ENCODE measurements at regions not wholly inside any gene's neighbourhood (a gene's known extent, or its start where the extent isn't known, plus 50 kb on each side); places are given as distances from the start of the nearest gene placed in this dataset.

DNA sequence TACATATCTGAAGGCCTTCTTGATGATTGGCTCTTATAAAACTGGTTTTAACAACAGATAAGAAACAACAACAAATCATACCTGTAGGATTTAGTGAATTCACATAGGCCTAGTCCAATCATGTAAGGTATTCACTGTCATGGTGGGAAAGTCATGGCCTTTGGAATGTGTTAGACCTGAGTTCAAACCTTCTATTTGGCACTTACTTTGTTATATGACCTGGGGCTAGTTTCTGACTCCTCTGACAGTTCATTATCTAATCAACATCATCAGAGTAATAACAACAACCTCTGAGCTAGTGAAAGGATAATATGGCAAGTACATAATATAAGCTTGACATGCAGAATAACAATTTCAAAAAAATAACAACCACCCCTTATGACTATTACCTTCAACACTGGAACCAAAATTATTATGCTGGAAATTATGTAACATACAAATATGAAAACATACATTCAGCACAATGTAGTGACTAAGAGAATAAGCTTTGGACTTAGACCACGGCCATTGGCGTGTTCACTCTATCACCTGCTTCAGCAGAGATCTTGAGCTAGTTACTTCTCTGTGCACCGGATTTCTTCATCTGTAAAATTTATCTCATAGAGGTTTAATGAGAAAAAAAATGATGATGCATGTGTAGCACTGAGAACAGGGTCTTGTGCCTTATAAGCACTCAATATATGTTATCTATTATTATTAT, 597.6 kb downstream of the LMO4 start:
- no peak for DNase-seq (ENCODE audit: low read depth)

DNA sequence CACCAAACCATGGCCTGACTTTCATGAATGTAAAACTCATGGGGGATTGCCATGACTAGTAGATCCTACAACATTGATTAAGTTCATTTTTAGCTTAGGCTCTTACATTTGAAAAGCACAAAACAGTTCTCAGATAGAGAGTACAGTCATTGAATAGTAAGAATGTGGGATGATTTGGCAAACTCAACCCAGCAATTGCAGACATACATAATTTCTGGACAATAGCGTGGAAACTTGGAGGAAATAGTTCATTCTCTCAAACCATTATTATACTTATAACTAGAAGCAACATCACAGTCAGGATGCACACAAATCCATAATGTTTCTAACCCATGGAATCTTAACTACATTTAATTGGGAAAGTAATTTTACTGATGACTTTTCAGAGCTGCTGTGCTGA, 598.2 kb downstream of the LMO4 start:
- DNase-seq (ENCODE audit: low read depth), result no peak

DNA sequence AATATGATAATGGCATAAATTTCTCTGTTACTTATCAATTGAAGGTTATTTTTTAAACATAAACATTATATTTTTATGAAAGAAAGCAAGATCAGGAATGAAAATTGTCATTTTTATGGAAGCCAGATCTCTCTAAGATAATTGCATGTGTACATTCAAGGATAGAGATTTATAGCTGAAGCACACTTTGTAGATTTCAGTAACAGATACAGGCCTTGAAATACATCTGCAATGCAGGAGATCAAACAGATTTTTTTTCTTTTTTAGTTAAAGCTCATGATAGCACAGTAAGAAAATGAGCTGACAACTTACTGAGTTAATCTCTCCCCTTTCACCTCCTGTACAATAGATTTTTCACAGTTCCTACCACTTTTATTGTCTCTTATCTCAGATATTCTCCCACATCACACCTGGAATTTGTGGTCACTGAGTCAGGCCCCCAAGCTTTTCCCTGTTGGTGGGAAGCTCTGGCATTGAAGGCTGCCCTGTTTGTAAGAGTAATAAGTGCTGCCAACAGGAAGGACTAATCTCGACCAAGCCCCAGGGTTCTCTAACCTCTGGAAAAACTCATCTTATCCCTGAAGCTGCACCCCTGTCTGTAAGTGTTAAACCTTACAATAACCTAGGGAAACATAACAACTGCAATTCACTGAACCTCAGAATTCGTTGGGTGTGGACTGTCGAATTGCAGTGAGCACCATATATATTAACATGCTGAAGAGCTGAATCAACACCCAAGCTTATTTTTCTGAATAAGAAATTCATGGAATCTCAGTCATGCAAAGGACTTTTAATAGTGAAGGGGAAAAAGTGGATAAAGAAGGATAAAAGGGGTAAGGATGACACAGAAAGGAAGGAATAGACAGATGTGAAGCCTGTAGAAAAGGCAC, 599.0 kb downstream of the LMO4 start:
- no peak for DNase-seq (ENCODE audit: low read depth)

DNA sequence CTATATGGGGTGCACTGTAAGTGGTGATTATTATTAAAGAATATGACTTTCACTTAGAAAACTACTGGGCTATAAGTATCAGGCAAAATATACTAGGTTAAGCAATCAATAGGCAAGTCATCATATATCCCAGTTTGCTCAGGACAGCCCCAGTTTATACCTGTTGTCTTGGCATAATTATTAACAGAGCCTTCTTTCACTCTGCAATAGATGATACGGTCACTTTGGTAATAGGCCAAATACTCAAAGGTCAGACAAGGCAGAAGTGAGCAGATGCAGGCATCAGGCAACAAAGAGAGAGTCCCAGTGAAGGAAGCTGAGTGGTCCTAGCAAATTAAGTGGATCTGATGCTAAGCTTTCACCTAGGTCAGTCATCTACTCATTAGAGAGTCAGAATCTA, 599.9 kb downstream of the LMO4 start:
- DNase-seq (ENCODE audit: low read depth), result no peak

DNA sequence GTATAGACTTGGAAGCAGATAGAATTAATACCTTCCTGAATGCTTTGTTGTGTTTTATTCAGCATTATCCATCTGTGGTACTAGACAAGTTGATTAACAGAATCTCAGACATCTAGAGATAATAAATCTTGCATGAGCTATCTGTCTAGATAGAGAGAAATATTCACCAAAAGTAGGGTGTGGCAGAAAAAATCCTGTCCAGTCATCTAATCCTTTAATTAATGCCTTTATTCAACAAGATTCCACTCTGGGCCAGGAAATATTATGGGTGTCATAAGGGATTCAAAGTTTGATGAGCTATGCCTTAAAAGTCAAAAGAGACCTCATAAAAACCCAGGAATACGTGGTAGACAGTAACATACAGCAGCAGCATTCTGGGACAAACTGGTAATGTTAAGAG, 601.2 kb downstream of the LMO4 start:
- no peak for DNase-seq (ENCODE audit: low read depth)

DNA sequence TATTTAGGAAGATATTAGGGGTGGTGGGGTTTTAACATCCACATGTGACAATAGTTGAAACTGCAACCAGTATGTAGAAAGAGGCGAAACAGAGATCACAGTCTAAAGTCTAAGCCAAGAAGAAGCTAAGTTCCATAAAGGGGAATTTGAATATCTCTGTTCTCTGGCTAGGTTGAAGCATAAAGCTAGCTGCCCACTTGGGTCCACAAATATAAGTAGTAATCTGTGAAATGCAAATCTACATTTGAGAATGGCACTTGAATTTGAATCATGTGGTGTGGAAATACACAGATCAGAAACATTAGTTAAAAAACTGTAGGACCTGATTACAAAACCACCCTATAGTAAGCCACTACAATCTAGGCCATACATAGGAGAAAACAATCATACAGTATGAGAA, 602.1 kb downstream of the LMO4 start:
- DNase-seq (ENCODE audit: low read depth), result no peak

DNA sequence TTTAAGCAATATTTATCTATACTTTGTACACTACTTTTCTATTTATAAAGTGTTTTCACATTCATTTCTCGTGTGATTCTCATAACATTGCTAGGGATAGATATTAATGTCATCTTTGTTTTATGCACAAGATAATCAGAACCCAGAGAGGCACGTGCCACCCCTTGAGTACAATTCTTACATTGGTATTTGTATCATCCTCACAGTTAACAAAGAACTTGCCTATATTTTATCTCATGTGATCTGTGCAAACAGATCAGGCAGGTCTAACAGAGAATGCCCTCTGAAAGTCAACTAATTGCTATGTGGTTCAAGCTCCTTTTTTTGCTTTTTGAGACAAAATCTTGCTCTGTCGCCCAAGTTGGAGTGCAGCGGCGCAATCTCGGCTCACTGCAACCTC, 604.5 kb downstream of the LMO4 start:
- DNase-seq (ENCODE audit: low read depth), result no peak

DNA sequence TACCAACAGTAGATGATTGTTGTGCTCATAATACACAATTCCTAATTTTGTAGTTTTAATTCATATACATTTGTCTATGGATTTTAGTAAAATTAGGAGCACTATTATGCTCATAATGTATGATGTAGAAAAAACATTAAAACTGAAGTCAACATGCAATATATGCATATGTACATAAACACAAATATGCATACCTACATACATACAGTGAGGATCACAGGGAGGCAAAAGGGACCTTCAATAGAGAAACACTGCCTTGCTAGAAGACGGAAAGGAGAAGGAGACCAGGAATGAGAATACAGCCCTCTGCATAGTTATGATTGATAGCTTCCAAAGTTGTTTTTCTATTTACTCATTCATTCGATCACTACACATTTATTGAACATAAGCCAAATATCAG, 606.5 kb downstream of the LMO4 start:
- DNase-seq (ENCODE audit: low read depth), result no peak

DNA sequence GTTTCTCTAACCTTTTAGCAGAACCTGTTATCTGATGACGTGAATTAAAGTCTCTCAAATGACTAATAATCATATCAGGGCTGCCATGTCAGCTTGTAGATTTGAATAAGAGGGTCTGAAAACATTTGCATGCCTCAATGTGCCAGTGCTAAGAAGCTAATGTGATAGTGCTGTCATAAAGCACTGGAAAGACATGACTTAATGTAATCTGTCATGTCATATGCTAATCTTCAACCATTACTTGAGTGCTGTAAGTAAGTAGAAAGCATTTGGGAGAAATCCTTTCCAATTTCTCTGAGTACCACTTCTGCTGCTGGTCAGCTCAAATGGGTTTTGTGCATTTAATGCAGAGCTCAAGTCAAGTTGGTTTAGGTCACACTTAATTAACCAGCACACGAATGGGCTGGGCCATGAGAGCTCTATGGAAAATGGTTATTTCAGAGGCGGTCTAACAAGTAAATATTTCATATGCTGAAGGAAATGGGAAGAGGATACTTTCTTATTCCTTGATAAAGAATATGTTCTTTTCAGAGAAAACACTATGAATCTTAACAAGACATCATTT, 609.2 kb downstream of the LMO4 start:
- no peak for DNase-seq (ENCODE audit: low read depth)

DNA sequence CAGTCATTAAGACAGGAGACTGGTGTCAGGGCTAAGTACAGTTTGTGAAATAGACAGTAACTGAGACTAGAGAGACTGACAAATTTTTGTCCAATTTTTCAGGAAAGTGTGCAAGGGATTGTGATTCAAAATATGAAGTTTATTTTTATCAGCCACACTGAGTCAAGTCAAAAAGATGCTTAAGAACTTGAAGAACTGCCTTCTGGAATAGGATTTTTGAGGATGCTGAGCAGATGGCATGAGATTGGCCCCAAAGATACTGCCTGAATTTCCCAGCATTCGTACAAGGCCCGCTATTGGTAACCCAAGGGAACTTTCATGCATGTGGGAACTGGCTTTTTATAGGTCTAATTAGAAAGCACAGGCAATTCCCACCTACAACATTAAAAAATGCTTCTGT, 610.0 kb downstream of the LMO4 start:
- DNase-seq (ENCODE audit: low read depth), result no peak

DNA sequence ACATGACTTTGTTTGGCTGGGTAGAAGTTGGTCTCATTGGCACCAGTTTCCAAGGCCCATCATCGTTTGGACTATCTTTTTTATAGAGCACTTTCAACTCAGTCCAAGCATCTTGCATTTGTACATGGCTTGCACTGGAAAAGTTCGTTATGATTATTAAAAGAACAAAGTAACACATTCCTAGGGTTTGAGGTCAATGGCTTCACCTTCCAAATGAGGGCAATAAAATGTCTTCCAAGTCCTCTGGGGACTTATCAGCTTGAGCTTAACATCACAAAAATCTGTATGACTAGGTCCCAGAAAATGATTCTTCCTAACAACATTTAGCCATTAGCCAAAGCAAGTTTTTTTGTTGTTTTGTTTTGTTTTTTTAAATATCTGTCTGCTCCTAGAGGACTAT, 610.8 kb downstream of the LMO4 start:
- DNase-seq (ENCODE audit: low read depth), result peak; percentile 82

DNA sequence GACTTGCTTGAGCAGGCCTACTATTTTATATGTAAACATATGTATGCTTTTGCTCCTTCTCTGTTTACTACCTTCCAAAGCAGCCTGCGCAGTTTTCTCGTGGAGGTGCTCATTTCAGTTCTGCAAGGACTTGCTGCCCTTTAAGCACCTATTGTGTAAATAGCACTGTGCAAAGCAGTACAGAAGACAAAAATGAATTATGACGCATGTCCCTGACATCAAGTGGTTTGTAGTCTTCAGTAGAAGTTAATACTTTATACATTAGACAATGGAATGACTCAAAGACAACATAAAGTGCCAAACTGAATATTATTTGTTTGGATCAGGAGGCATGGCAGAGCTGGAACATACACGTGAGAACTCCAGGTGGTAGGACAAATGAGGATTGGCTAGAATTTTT, 611.7 kb downstream of the LMO4 start:
- no peak for DNase-seq (ENCODE audit: low read depth)

DNA sequence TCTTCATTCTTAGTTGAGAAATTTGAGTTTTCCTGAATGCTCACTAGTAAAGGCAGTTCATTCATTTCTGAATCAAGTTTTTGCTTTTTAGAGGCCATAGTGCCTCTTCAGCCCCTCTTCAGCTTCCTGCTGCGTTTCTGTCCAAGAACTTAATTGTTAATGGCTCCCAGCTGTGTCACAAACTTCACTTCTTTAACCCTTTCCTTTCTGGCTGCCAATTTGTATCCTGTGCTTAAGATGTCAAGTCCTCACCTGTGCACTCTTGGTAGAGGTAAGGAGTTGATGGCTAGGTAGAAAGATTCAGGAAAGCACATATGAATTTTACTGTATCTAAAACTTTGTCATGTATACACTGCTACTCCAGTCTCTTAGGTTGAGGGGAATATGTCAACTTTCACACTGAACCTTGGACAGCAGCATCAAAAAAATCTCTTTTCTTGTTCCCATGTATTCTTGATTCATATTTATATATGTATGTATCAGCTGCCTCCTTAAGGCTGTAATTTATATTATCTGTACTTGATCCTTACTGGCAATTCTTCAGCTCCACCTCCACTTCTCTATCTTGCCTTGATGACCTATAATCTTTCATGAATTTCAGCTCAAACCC, 612.8 kb downstream of the LMO4 start:
- no peak for DNase-seq (ENCODE audit: low read depth)

DNA sequence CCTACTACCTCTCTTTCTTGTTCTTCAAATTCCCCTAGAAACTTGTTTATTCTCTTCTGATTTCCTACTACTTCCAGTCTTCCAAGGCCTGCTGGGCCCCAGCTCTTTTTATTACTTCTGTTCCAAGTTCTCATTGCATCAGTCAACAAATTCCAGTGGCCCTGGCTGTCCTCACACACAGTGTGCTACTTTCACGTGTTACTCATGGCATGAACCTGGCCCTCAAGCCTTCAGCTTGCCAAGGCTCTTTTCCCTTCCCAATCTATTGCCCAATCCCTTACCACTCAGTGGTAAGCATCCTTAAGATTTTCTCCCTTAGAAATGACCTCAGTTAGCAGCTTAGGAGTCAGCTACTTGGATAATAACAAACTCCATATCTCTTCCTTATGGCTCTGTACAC, 613.5 kb downstream of the LMO4 start:
- DNase-seq (ENCODE audit: low read depth), result peak; percentile 71

DNA sequence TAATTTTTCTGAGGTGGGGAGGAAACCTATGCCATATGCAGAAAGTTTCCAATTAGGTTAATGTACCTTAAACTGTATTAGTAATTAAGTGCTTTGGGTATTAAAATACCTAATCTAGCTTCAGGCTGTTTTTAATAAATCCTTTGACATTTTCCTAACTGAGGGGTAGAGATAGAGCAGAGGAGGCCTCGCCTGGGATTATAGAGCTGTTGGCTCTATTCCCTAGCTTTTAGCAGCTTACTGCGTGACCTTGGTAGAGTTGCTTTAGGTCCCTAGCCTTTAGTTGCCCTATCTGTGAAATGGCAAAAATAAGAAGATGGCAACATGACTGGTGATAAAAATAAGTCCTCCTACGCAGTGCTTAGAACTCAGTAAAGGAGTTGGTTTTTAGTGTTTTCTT, 621.0 kb downstream of the LMO4 start:
- no peak for DNase-seq (ENCODE audit: low read depth)

DNA sequence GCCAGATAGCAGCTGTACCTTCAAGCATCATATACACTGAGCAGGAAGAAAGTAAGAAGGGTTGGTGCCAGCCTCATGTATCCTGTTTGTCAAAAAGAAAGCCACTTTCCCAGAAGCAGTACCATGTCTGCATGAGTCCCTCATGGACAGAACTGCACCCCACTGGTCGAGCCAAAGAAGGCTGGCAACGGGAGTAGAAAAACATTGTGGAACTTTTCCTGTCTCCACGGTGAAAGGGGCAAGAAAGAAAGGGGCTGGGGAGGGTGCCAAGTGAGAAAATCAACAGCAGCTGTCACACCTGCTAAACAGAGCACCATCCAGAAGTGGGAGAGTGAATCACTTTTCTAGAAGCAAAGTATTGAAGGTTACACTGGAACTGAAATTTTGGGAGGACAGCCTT, 621.7 kb downstream of the LMO4 start:
- no peak for DNase-seq (ENCODE audit: low read depth)

DNA sequence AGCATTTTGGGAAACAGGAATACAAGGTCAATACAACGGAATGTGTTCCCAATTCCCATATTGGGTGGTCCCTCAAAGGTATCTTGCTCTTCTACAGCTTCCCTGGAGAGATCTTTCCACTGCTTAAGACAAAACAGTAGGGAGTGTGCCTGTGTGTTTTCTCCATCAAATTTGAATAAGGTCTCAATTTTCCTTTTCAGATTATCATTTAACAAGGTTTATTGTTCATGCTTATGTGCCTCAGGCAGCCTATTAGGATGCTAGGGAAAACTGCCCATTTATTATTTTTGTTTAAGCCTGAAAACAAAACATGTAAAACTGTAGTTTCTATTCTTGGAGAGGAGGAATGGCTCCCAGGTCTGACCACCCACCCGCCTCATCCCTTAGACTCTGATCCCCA, 622.7 kb downstream of the LMO4 start:
- DNase-seq (ENCODE audit: low read depth), result no peak

DNA sequence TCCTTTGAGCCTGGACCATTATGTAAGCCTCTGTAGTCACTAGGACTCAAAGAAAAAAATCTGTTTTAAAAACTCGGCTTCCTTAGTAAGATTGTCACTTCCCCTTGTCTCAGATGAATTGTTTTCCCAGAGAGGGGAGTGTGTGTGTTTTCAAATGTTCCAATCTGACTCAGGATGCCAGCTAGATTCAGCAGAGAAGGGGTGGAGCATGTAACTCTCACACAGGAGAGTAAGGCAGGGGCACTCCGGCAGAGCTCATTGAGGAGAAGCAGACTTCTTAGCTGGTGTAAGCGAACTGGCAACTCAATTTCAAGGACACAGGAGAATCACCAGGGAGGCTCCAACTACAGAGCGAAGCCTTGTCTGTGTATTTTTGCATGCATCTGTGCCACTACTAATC, 623.2 kb downstream of the LMO4 start:
- no peak for DNase-seq (ENCODE audit: low read depth)

DNA sequence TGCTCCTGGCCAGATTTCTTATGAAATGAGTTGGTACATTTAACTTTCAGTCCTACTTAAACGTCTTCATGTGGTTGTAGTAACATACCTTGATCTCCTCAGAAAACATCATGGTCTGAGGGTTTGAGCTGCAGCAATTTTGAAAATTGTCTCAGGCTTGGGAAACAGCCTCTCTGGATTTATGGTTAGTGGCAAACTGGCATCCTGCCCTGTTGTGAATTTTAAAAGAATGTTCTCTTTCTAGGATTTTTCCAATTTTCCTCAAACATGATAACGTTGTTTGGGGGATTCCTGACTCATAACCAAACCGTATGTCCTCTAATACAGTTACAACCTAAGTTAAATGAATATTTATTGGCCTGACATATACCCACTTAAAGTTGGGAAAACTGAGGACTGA, 624.4 kb downstream of the LMO4 start:
- DNase-seq (ENCODE audit: low read depth), result no peak

DNA sequence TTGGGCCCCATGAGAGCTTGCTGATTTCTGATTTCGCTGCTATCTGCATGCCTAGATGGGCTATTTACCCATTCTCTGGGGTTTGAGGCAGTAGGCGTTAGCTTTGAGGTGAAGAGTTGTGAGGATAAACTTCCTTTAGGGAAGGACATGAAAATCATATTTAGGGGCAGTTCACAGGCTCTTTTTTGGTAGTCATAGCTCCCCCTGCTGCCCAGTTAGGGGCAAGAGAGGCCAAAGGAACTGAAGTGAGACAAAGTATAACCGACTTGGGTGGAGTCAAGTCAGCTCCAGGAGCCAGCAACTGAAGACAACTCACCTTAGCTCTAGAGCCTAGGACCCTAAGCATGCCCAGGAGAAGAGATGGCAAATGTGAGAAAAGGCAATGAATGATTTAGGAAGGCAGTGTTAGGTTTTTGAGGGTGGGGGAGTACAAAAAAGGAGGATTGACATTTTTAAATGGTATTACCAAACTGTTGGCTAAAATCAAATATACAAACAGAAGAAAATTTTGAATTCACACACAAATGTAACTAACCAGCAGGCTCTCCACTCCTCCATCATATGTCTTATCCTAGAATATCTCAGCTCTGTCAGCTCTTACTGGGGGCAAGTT, 625.2 kb downstream of the LMO4 start:
- DNase-seq (ENCODE audit: low read depth), result no peak

DNA sequence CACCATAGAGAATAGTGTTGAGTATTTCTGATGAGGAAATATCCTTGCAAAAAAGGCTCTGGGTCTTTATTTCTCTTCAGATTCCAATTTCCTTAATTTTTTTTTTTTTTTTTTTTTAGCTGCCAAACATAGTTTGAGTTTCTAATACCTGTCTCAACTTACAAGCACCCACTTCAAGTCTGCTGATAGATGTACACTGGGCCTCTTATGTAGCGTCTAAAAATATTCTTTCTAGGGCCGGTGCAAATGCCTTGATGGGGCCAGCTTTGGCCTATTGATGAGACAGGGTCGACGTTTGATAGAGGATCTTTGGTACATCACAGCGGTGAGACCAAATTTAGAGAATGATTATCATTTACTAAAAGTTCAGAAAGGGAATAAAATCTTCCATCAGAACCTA, 626.4 kb downstream of the LMO4 start:
- no peak for DNase-seq (ENCODE audit: low read depth)

DNA sequence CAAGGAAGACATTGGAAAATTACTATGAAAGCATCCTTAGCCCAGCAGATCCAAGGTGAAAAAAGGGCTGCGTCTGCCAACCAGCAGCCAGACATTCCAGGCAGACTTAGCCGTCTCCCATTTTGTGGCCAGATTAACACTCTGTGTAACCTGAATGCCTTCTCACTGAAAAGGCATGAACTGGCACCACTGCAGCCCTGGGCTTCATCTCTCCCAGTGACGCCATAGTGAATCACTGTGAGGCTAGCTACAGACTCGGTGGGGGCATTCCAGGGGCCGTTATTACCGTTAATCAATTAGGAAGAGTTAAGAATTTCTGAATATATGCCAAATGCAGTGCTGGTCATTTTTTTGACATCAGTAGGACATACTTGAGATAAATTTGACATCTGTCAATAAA, 627.4 kb downstream of the LMO4 start:
- peak; percentile 89 for DNase-seq (ENCODE audit: low read depth)

DNA sequence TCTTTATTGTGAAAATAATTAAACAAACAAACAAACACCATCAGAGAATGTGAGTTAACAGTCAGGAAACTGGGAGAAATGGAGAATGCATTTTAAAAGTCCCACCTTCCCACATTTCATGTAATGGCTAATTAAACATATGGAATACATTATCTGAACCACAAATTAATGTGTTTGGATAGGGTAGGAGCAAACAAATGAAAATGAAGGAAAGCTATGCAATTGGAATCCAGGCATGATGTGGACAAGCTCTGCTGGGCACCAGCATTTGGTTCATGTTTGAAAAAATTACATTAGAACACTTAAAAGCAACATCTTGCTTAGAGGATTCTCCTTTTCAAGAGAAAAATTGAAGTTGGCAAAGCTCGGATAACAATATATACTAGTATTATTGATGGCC, 628.1 kb downstream of the LMO4 start:
- no peak for DNase-seq (ENCODE audit: low read depth)
